Testis (tissue), 2 donors: ENCODE measurements at regions not wholly inside any gene's neighbourhood (a gene's known extent, or its start where the extent isn't known, plus 50 kb on each side); places are given as distances from the start of the nearest gene placed in this dataset.

ENCODE experiments used
- DNase-seq: peaks from one replicate; pipeline ENCODE4 v3.0.0-alpha.2; 2019
- H3K27ac ChIP-seq, 2 donors: fragments of 200-600 bp; sonication (generic); one replicate each; pipeline ENCODE4 v1.5.1; 2019
- H3K27me3 ChIP-seq: fragments of 200-600 bp; sonication (generic); one replicate; pipeline ENCODE4 v1.5.1; 2019
- H3K36me3 ChIP-seq: fragments of 200-600 bp; sonication (generic); one replicate; pipeline ENCODE4 v1.5.1; 2017; ENCODE audit warnings: low read depth; ENCODE audit errors: missing control alignments
- H3K4me1 ChIP-seq: fragments of 200-600 bp; sonication (generic); one replicate; pipeline ENCODE4 v1.5.1; 2019
- H3K4me3 ChIP-seq, 2 donors: fragments of 200-600 bp; sonication (generic); one replicate each; pipeline ENCODE4 v1.5.1; 2017 to 2019
- H3K9me3 ChIP-seq: fragments of 200-600 bp; sonication (generic); one replicate; pipeline ENCODE4 v1.5.1; 2017
- CTCF ChIP-seq, 3 experiments: fragments of 450-650 bp in 2 of 3; fragments of 200-600 bp in 1 of 3; sonication (generic) in 1 of 3; IDR thresholded peaks; one replicate each; pipeline ENCODE4 v1.5.1; 2016 to 2019; ENCODE audit warnings: antibody characterized with exemption in 3 of 3, mild to moderate bottlenecking in 2 of 3, moderate library complexity in 1 of 3
- POLR2A ChIP-seq: fragments of 450-650 bp; IDR thresholded peaks from one replicate; pipeline ENCODE4 v1.6.1; 2017; ENCODE audit warnings: antibody characterized with exemption, mild to moderate bottlenecking, moderate library complexity
- WGBS, 2 donors: methylation state at CpG; one replicate each; pipeline ENCODE4 v1.1.5; 2018; 5-methylcytosine and 5-hydroxymethylcytosine counted together
- intact Hi-C: fragments of 100-400 bp; cut with DNase I; formaldehyde crosslinking; loops from one replicate; pipeline ENCODE4 v1.15.1; 2023; ENCODE audit warnings: low total_unique reads

- TF ChIP-seq CTCF (IDR thresholded peaks at IDR 0.05) (no peak), POLR2A (no peak)
- intact Hi-C loops = no loop called here
- Histone ChIP-seq H3K4me3 (no peak overlapping the region), H3K27ac (no peak overlapping the region), H3K4me1 (peaks cover under 1% of the 10 kb centered on the region), H3K36me3 (no peaks in the 10 kb centered on the region), H3K9me3 (no peaks in the 10 kb centered on the region), H3K27me3 (no peaks in the 10 kb centered on the region)
- 89 to 94% methylated on average over 4 of the region's 4 CpGs for WGBS, 2 donors
- no peak for DNase-seq
Observed at GRCh38 chr1:58917436-58917835, 133.6 kb upstream of the JUN start.

GRCh38 chr1:58919226-58919958 is 135.5 kb upstream of the JUN start:
- Histone ChIP-seq H3K27me3 (no peaks in the 10 kb centered on the region), H3K4me3 (no peak overlapping the region), H3K4me1 (peaks cover 10% of the 10 kb centered on the region), H3K36me3 (no peaks in the 10 kb centered on the region), H3K9me3 (no peaks in the 10 kb centered on the region), H3K27ac (no peak overlapping the region)
- WGBS, 2 donors = 83 to 88% methylated on average over 9 of the region's 9 CpGs
- TF ChIP-seq CTCF (IDR thresholded peaks at IDR 0.05) = no peak
- DNase-seq = no peak
- intact Hi-C loops = no loop called here

- no peak for TF ChIP-seq POLR2A
- TF ChIP-seq CTCF (IDR thresholded peaks at IDR 0.05) = no peak
- 82 to 85% methylated on average over 4 of the region's 4 CpGs for WGBS, 2 donors
- no peak for DNase-seq
Observed at GRCh38 chr1:58919959-58920321, 136.1 kb upstream of the JUN start.

GRCh38 chr1:58921342-58921741 is 137.5 kb upstream of the JUN start:
- no peak for DNase-seq
- WGBS, 2 donors = 94% methylated on average over 3 of the region's 3 CpGs
- intact Hi-C loops = no loop called here
- no peaks in the 10 kb centered on the region for H3K36me3 ChIP-seq
- TF ChIP-seq CTCF (IDR thresholded peaks at IDR 0.05) (no peak), POLR2A (no peak)
- H3K27ac ChIP-seq = no peak overlapping the region
- no peaks in the 10 kb centered on the region for H3K27me3 ChIP-seq
- H3K4me3 ChIP-seq = no peak overlapping the region
- no peaks in the 10 kb centered on the region for H3K9me3 ChIP-seq
- H3K4me1 ChIP-seq = peaks cover 10% of the 10 kb centered on the region

More at GRCh38 chr1:58919959-58920321, 136.1 kb upstream of the JUN start:
- no peaks in the 10 kb centered on the region for H3K9me3 ChIP-seq
- intact Hi-C loops = no loop called here
- H3K4me1 ChIP-seq = peaks cover 10% of the 10 kb centered on the region
- no peaks in the 10 kb centered on the region for H3K27me3 ChIP-seq
- no peak overlapping the region for H3K27ac ChIP-seq
- H3K36me3 ChIP-seq = no peaks in the 10 kb centered on the region
- no peak overlapping the region for H3K4me3 ChIP-seq

GRCh38 chr1:58921751-58922150 is 137.9 kb upstream of the JUN start:
- intact Hi-C loops = no loop called here
- Histone ChIP-seq H3K4me3 (no peak overlapping the region), H3K9me3 (no peaks in the 10 kb centered on the region), H3K4me1 (peaks cover 10% of the 10 kb centered on the region), H3K27ac (peak overlapping the region in 1 of 2 donors; percentile 77), H3K27me3 (no peaks in the 10 kb centered on the region), H3K36me3 (no peaks in the 10 kb centered on the region)
- DNase-seq = no peak
- WGBS, 2 donors = 70 to 73% methylated on average over 2 of the region's 2 CpGs
- no peak for TF ChIP-seq CTCF (IDR thresholded peaks at IDR 0.05)
- no peak for TF ChIP-seq POLR2A
